Transverse colon (tissue), 4 donors: ENCODE measurements at regions not wholly inside any gene's neighbourhood (a gene's known extent, or its start where the extent isn't known, plus 50 kb on each side); places are given as distances from the start of the nearest gene placed in this dataset.

Experiments
- CTCF ChIP-seq, 5 experiments: fragments of 200-600 bp in 3 of 5; fragments of 450-650 bp in 2 of 5; sonication (generic) in 3 of 5; IDR thresholded peaks; 1 replicate in 2 of 5; 2 replicates in 3 of 5; pipeline ENCODE4 v1.5.1; 2016 to 2017; ENCODE audit warnings: antibody characterized with exemption in 5 of 5, inconsistent platforms in 3 of 5, mild to moderate bottlenecking in 2 of 5, moderate library complexity in 1 of 5
- EP300 ChIP-seq: sonication (generic); formaldehyde crosslinking; IDR thresholded peaks from one replicate; pipeline ENCODE4 v1.6.1; 2017; ENCODE audit warnings: antibody characterized with exemption, low read depth
- POLR2A ChIP-seq: fragments of 450-650 bp; IDR thresholded peaks from one replicate; pipeline ENCODE4 v1.6.1; 2016; ENCODE audit warnings: antibody characterized with exemption, mild to moderate bottlenecking, moderate library complexity
- POLR2AphosphoS5 ChIP-seq, 3 donors: sonication (generic); formaldehyde crosslinking; IDR thresholded peaks; one replicate each; pipeline ENCODE4 v1.6.1; 2016; ENCODE audit warnings: antibody characterized with exemption in 3 of 3

GRCh38 chr10:28836435-28836743, 159.1 kb downstream of the BAMBI start:
- TF ChIP-seq POLR2A, result no peak
- no peak for TF ChIP-seq CTCF (IDR thresholded peaks at IDR 0.05)
- TF ChIP-seq EP300, result no peak
- TF ChIP-seq POLR2AphosphoS5 (IDR thresholded peaks at IDR 0.05), result no peak
